Suprapubic skin (tissue), 4 donors: ENCODE measurements at regions not wholly inside any gene's neighbourhood (a gene's known extent, or its start where the extent isn't known, plus 50 kb on each side); places are given as distances from the start of the nearest gene placed in this dataset.

Source experiments
- DNase-seq, 2 donors: peaks; one replicate each; pipeline ENCODE4 v3.0.0-alpha.2; 2019; ENCODE audit warnings: low spot score in 2 of 2
- H3K27ac ChIP-seq: fragments of 200-600 bp; sonication (generic); one replicate; pipeline ENCODE4 v1.5.1; 2019
- H3K27me3 ChIP-seq: fragments of 200-600 bp; sonication (generic); one replicate; pipeline ENCODE4 v1.5.1; 2019
- H3K36me3 ChIP-seq: fragments of 200-600 bp; sonication (generic); one replicate; pipeline ENCODE4 v1.5.1; 2019
- H3K4me1 ChIP-seq: fragments of 200-600 bp; sonication (generic); one replicate; pipeline ENCODE4 v1.5.1; 2019
- H3K4me3 ChIP-seq: fragments of 200-600 bp; sonication (generic); one replicate; pipeline ENCODE4 v1.5.1; 2019; ENCODE audit warnings: mild to moderate bottlenecking
- H3K9me3 ChIP-seq: fragments of 200-600 bp; sonication (generic); one replicate; pipeline ENCODE4 v1.5.1; 2019
- EP300 ChIP-seq: sonication (generic); formaldehyde crosslinking; IDR thresholded peaks from one replicate; pipeline ENCODE4 v1.6.1; 2017; ENCODE audit warnings: antibody characterized with exemption
- POLR2A ChIP-seq, 2 donors: fragments of 450-650 bp; IDR thresholded peaks; one replicate each; pipeline ENCODE4 v1.6.1; 2017; ENCODE audit warnings: antibody characterized with exemption in 2 of 2, mild to moderate bottlenecking in 2 of 2, moderate library complexity in 2 of 2
- POLR2AphosphoS5 ChIP-seq, 3 donors: sonication (generic); formaldehyde crosslinking; IDR thresholded peaks; one replicate each; pipeline ENCODE4 v1.6.1; 2017; ENCODE audit warnings: antibody characterized with exemption in 3 of 3
- WGBS: methylation state at CpG from one replicate; pipeline ENCODE4 v1.1.5; 2018; 5-methylcytosine and 5-hydroxymethylcytosine counted together
- TF ChIP-seq, protein P1 (sequence below), 2 donors: fragments of 200-600 bp in 1 of 2; fragments of 450-650 bp in 1 of 2; sonication (generic) in 1 of 2; IDR thresholded peaks; one replicate each; pipeline ENCODE4 v1.5.1; 2016 to 2019; ENCODE audit warnings: antibody characterized with exemption in 2 of 2, mild to moderate bottlenecking in 1 of 2, moderate library complexity in 1 of 2

DNA sequence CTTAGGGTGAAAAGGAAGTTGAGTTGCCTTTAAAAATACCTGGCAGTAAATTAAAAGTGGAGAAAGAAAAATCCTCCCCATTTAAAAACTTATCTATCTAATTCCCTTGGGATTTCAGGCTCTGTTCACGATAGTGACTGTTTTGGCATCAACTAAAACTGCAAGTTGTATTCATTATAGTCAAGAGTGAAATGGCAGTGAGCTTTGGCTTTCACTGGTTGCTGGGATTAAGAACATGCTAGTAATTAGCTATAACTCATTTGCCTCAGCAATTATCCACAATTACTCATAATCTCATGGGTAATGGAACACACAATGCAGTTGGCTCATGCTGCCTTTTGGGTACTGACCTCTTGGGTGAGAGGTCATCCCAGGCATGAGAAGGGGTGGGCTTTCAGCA, 250.1 kb downstream of the GAS1 start:
- TF ChIP-seq, protein P1, sequence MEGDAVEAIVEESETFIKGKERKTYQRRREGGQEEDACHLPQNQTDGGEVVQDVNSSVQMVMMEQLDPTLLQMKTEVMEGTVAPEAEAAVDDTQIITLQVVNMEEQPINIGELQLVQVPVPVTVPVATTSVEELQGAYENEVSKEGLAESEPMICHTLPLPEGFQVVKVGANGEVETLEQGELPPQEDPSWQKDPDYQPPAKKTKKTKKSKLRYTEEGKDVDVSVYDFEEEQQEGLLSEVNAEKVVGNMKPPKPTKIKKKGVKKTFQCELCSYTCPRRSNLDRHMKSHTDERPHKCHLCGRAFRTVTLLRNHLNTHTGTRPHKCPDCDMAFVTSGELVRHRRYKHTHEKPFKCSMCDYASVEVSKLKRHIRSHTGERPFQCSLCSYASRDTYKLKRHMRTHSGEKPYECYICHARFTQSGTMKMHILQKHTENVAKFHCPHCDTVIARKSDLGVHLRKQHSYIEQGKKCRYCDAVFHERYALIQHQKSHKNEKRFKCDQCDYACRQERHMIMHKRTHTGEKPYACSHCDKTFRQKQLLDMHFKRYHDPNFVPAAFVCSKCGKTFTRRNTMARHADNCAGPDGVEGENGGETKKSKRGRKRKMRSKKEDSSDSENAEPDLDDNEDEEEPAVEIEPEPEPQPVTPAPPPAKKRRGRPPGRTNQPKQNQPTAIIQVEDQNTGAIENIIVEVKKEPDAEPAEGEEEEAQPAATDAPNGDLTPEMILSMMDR (IDR thresholded peaks at IDR 0.05), result no peak
- no peak for TF ChIP-seq EP300
- no peak for TF ChIP-seq POLR2AphosphoS5 (IDR thresholded peaks at IDR 0.05)
- TF ChIP-seq POLR2A (IDR thresholded peaks at IDR 0.05), result no peak
- Histone ChIP-seq H3K9me3 (no peaks in the 10 kb centered on the region), H3K4me1 (peaks cover 49% of the 10 kb centered on the region), H3K4me3 (no peak overlapping the region), H3K36me3 (no peaks in the 10 kb centered on the region), H3K27me3 (no peaks in the 10 kb centered on the region), H3K27ac (no peak overlapping the region)
- 19% methylated on average over 1 of the region's 1 CpG for WGBS
- DNase-seq, result no peak

DNA sequence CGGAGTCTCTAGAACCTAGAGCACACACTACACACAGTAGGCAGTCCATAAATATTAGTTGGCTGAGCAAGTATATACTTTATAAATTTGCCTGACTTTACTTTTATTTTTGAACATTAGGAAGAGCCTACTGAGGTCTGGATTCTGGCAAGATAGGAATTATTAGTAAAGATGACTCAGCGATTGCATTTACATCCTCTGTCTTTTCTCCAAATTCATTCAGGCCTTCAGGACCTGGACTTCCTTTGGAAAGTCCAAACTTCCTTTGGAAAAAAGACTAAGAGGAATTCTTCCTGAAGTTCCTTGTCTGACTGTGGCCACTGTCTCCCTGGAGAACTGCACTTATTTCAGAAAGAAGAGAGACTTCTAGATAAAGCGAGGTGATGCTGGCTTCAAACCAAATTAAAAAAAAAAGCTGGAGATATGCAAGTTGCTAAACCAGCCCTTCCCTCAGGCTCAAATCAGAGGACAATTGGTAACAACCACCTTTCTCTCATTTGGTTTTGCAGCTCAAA, 251.3 kb downstream of the GAS1 start:
- 52% methylated on average over 3 of the region's 3 CpGs for WGBS
- DNase-seq, result no peak
- Histone ChIP-seq H3K9me3 (no peaks in the 10 kb centered on the region), H3K4me1 (peaks cover 42% of the 10 kb centered on the region), H3K27ac (no peak overlapping the region), H3K27me3 (no peaks in the 10 kb centered on the region), H3K36me3 (no peaks in the 10 kb centered on the region), H3K4me3 (no peak overlapping the region)
- TF ChIP-seq POLR2A (IDR thresholded peaks at IDR 0.05), result no peak
- no peak for TF ChIP-seq EP300
- TF ChIP-seq, protein P1 (IDR thresholded peaks at IDR 0.05), result no peak
- no peak for TF ChIP-seq POLR2AphosphoS5 (IDR thresholded peaks at IDR 0.05)

DNA sequence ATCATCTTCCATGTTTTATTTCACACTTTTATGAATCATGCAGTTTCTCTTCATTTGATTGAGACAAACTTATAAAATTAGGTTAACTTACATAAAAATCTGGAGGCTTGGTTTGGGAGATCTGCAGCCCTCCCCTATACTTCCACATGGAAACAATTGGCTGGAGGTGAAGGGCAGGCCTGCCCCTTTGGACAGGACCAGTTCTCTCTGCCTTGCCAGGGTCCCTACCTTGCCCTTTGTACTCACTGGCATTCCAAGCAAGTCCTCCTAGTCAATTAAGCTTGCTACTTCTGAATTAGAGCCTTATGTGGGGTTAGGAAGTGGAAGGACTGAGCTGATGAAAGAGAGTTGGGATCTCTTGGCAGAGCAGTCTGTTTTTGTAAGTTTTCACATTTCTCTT, 257.3 kb downstream of the GAS1 start:
- no peaks in the 10 kb centered on the region for H3K27me3 ChIP-seq
- H3K4me1 ChIP-seq, result no peaks in the 10 kb centered on the region
- no peaks in the 10 kb centered on the region for H3K36me3 ChIP-seq
- H3K4me3 ChIP-seq, result no peak overlapping the region
- H3K27ac ChIP-seq, result no peak overlapping the region
- TF ChIP-seq POLR2A (IDR thresholded peaks at IDR 0.05), result no peak
- TF ChIP-seq EP300, result no peak
- TF ChIP-seq, protein P1 (IDR thresholded peaks at IDR 0.05), result no peak
- TF ChIP-seq POLR2AphosphoS5 (IDR thresholded peaks at IDR 0.05), result no peak
- no peaks in the 10 kb centered on the region for H3K9me3 ChIP-seq
- DNase-seq, result no peak

DNA sequence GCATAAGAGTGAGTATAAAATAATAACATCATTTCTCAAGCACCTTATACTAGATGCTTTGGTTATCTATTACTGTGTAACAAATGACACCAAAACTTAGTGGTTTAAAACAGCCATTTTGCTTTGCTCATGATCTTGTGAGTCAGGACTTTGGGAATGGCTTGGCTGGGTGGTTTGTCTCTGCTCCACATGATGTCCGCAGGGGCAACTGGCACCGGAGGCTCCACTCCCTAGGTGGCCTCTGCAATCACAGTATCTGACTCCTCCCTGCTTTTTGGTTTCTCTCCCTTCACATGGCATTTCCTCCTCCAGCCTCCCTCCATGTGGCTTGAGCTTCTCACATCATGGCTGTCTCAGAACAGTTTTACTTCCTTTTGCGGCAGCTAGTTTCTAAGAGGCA, 259.5 kb downstream of the GAS1 start:
- no peak overlapping the region for H3K27ac ChIP-seq
- H3K36me3 ChIP-seq, result no peaks in the 10 kb centered on the region
- no peak for DNase-seq
- TF ChIP-seq EP300 (no peak), POLR2AphosphoS5 (IDR thresholded peaks at IDR 0.05) (no peak), POLR2A (IDR thresholded peaks at IDR 0.05) (no peak)
- TF ChIP-seq, protein P1 (IDR thresholded peaks at IDR 0.05), result no peak
- no peaks in the 10 kb centered on the region for H3K9me3 ChIP-seq
- peaks cover 4% of the 10 kb centered on the region for H3K4me1 ChIP-seq
- WGBS, result 76% methylated on average over 3 of the region's 3 CpGs
- H3K27me3 ChIP-seq, result no peaks in the 10 kb centered on the region
- H3K4me3 ChIP-seq, result no peak overlapping the region

DNA sequence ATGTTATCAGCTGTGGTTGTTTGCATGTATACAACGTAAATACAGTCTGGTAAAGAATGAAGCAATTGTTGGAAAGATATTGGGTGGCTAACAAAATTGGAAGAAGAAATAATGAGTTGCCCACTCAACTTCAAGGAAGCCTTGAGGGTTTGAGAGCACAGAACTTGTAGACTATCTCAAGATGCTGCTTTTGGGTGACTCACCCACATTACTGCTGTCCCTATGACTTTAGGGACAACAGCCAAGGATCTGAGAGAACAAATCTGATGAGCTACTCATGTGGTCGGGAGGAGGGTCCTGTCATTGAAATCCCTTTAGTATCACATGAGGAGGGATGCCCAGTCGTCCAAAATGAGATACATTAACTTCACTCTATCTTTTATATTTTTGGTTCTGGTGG, 261.8 kb downstream of the GAS1 start:
- no peak for DNase-seq
- TF ChIP-seq EP300 (no peak), POLR2A (IDR thresholded peaks at IDR 0.05) (no peak), POLR2AphosphoS5 (IDR thresholded peaks at IDR 0.05) (no peak)
- TF ChIP-seq, protein P1 (IDR thresholded peaks at IDR 0.05), result no peak
- peaks cover 4% of the 10 kb centered on the region for H3K4me1 ChIP-seq
- no peak overlapping the region for H3K4me3 ChIP-seq
- no peaks in the 10 kb centered on the region for H3K27me3 ChIP-seq
- no peaks in the 10 kb centered on the region for H3K9me3 ChIP-seq
- no peaks in the 10 kb centered on the region for H3K36me3 ChIP-seq
- 78% methylated on average over 3 of the region's 3 CpGs for whole genome bisulfite sequencing
- H3K27ac ChIP-seq, result no peak overlapping the region
